Endothelial cell of umbilical vein (primary cell): ENCODE measurements at regions not wholly inside any gene's neighbourhood (a gene's known extent, or its start where the extent isn't known, plus 50 kb on each side); places are given as distances from the start of the nearest gene placed in this dataset.

ENCODE experiments used
- BruUV-seq: library from RNA; stranded (reverse); fragments of 400-500 nt; replicated peaks from 2 replicates; lab custom pipeline; 2021; lab: Mats Ljungman, UMichigan
- CTCF ChIA-PET: fragments of 300-600, 350-600 bp; sonication (Branson Sonifier 250); formaldehyde crosslinking; loops from one replicate; lab custom pipeline; 2021; ENCODE audit warnings: antibody characterized with exemption, inconsistent platforms; lab: Charles Lee
- POLR2A ChIA-PET: fragments of 300-600, 350-600 bp; sonication (Branson Sonifier 250); formaldehyde crosslinking; loops from one replicate; lab custom pipeline; 2021; ENCODE audit warnings: antibody characterized with exemption, inconsistent platforms; lab: Charles Lee
- DNase-seq: peaks from one replicate; pipeline ENCODE4 v3.0.0-alpha.2; 2011; ENCODE audit warnings: low read depth, low spot score
- FAIRE-seq: peaks from 2 replicates; lab custom pipeline; 2011; peaks lifted over from hg19 to GRCh38; lab: Jason Lieb, UNC
- H2AFZ ChIP-seq: 2 replicates; pipeline ENCODE4 v1.6.0; 2012; ENCODE audit warnings: low read depth, low read length, control low read depth, inconsistent platforms
- H3K27ac ChIP-seq: 2 replicates; pipeline ENCODE4 v1.5.1; 2011; ENCODE audit warnings: low read depth, mild to moderate bottlenecking, control low read depth, low read length, moderate library complexity; ENCODE audit not compliant: insufficient read depth
- H3K27me3 ChIP-seq, 2 experiments: 2 replicates each; pipeline versions ENCODE4 v1.6.0 to v1.6.1; 2011; ENCODE audit warnings: low read length in 2 of 2, mixed read lengths in 1 of 2; ENCODE audit not compliant: control insufficient read depth in 2 of 2, insufficient read depth in 2 of 2
- H3K36me3 ChIP-seq, 2 experiments: 2 replicates in 1 of 2; 3 replicates in 1 of 2; pipeline ENCODE4 v1.5.1; 2011; ENCODE audit warnings: low read length in 2 of 2, mild to moderate bottlenecking in 1 of 2, moderate library complexity in 1 of 2; ENCODE audit not compliant: control insufficient read depth in 2 of 2, insufficient read depth in 2 of 2; ENCODE audit errors: extremely low read depth in 1 of 2
- H3K4me1 ChIP-seq: 3 replicates; pipeline ENCODE4 v1.5.1; 2011; ENCODE audit warnings: mild to moderate bottlenecking, low read length; ENCODE audit not compliant: control insufficient read depth, insufficient read depth; ENCODE audit errors: extremely low read depth
- H3K4me2 ChIP-seq: 2 replicates; pipeline ENCODE4 v1.6.1; 2011; ENCODE audit warnings: low read length, control low read depth, mixed read lengths; ENCODE audit not compliant: insufficient read depth
- H3K4me3 ChIP-seq, 3 experiments: fragments of 200-600 bp in 1 of 3; sonication (generic), shearing (Covaris generic) in 1 of 3; replicated peaks in 1 of 3; 2 replicates each; pipeline ENCODE4 v1.5.1; 2011 to 2016; ENCODE audit warnings: control low read depth in 3 of 3, low read length in 3 of 3, mild to moderate bottlenecking in 2 of 3, inconsistent platforms in 1 of 3, low read depth in 1 of 3, moderate library complexity in 1 of 3; ENCODE audit not compliant: insufficient read depth in 1 of 3
- H3K79me2 ChIP-seq: 2 replicates; pipeline ENCODE4 v1.6.0; 2012; ENCODE audit warnings: low read length, inconsistent platforms; ENCODE audit not compliant: control insufficient read depth, insufficient read depth
- H3K9ac ChIP-seq: replicated peaks from 2 replicates; pipeline ENCODE3; 2011; ENCODE audit warnings: low read length, control low read depth; ENCODE audit not compliant: insufficient read depth; ENCODE audit errors: extremely low read depth
- H3K9me1 ChIP-seq: replicated peaks from 3 replicates; pipeline ENCODE4 v1.6.0; 2011; ENCODE audit warnings: mild to moderate bottlenecking, low read length; ENCODE audit not compliant: control insufficient read depth, insufficient read depth; ENCODE audit errors: extremely low read depth
- H3K9me3 ChIP-seq: replicated peaks from 2 replicates; pipeline ENCODE4 v1.5.1; 2012; ENCODE audit warnings: low read length, inconsistent platforms; ENCODE audit not compliant: control insufficient read depth, insufficient read depth
- H4K20me1 ChIP-seq: replicated peaks from 2 replicates; pipeline ENCODE3; 2011; ENCODE audit warnings: mild to moderate bottlenecking, low read length; ENCODE audit not compliant: control insufficient read depth, insufficient read depth; ENCODE audit errors: extremely low read depth
- CTCF ChIP-seq, 2 donors: IDR thresholded peaks; 1 replicate in 1 of 2; 2 replicates in 1 of 2; pipeline ENCODE4 v1.5.1; 2011; ENCODE audit warnings: low read length in 2 of 2, mild to moderate bottlenecking in 2 of 2, moderate library complexity in 2 of 2, control low read depth in 1 of 2, inconsistent platforms in 1 of 2, low read depth in 1 of 2; ENCODE audit not compliant: insufficient read depth in 1 of 2; ENCODE audit errors: extremely low read depth in 1 of 2
- EZH2 ChIP-seq: IDR thresholded peaks from 2 replicates; pipeline ENCODE4 v1.6.1; 2012; ENCODE audit warnings: borderline replicate concordance, low read depth, mild to moderate bottlenecking, moderate library complexity, low read length, inconsistent platforms; ENCODE audit not compliant: severe bottlenecking
- FOS ChIP-seq: IDR thresholded peaks from 2 replicates; pipeline ENCODE4 v1.6.1; 2011; ENCODE audit warnings: mild to moderate bottlenecking, low read length, moderate library complexity, borderline replicate concordance; ENCODE audit not compliant: insufficient read depth
- GATA2 ChIP-seq: IDR thresholded peaks from 2 replicates; pipeline ENCODE4 v1.7.0; 2011; ENCODE audit warnings: low read depth, mild to moderate bottlenecking, moderate library complexity, mixed read lengths, low read length; ENCODE audit not compliant: insufficient read length, insufficient read depth
- JUN ChIP-seq: IDR thresholded peaks from 2 replicates; pipeline ENCODE4 v1.6.1; 2011; ENCODE audit warnings: borderline replicate concordance, low read depth; ENCODE audit not compliant: insufficient read length, insufficient read depth
- MYC ChIP-seq: IDR thresholded peaks from one replicate; pipeline ENCODE4 v1.6.1; 2011; ENCODE audit warnings: mild to moderate bottlenecking, low read depth, low read length
- POLR2A ChIP-seq: IDR thresholded peaks from 2 replicates; pipeline ENCODE4 v1.6.1; 2012; ENCODE audit warnings: low read depth, mild to moderate bottlenecking, control low read depth, low read length
- POLR2AphosphoS5 ChIP-seq: IDR thresholded peaks from 2 replicates; pipeline ENCODE4 v1.6.1; 2012; ENCODE audit warnings: low read depth, mild to moderate bottlenecking, control low read depth, low read length, moderate library complexity; ENCODE audit not compliant: insufficient read depth
- dilution Hi-C: fragments of 300-500 bp; cut with MboI; formaldehyde crosslinking; loops from one replicate; pipeline ENCODE4 v1.15.0; 2019; ENCODE audit warnings: low sequenced_read_pairs; ENCODE audit not compliant: extremely low pct_ligation_motif_present
- intact Hi-C: fragments of 100-400 bp; cut with micrococcal nuclease; formaldehyde crosslinking; loops from one replicate; pipeline ENCODE4 v1.10.0; 2022
- TF ChIP-seq, protein P1 (sequence below): IDR thresholded peaks from 2 replicates; pipeline ENCODE4 v1.6.1; 2011; ENCODE audit not compliant: insufficient read depth, insufficient read length

DNA sequence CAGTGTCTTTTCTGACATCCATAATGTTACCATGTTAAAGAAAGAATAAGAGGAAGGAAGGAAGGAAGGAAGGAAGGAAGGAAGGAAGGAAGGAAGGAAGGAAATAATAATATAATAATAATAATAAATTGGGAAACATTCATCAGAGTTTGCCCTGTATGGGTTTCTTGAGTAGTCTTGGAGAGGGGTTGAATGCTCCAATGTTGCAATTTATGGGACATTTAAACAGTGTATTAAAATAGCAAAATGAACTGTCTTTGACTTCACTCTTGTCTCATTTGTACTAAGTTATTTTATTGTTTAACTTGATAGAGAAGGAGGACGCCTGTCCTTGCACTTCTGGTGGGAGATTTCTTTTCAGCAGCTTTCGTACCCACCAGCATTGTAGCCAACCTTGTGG lies 277.7 kb downstream of the RNF144A start:
- no peaks in the 10 kb centered on the region for H3K27me3 ChIP-seq
- H3K4me1 ChIP-seq: no peaks in the 10 kb centered on the region
- no TSS peak for BruUV-seq
- no peaks in the 10 kb centered on the region for H3K9me1 ChIP-seq
- dilution Hi-C loops (no loop called here), intact Hi-C loops (no loop called here)
- H3K9me3 ChIP-seq: no peaks in the 10 kb centered on the region
- no peaks in the 10 kb centered on the region for H3K79me2 ChIP-seq
- H3K4me3 ChIP-seq: no peak overlapping the region
- H3K27ac ChIP-seq: no peak overlapping the region
- DNase-seq: no peak
- TF ChIP-seq, protein P1, sequence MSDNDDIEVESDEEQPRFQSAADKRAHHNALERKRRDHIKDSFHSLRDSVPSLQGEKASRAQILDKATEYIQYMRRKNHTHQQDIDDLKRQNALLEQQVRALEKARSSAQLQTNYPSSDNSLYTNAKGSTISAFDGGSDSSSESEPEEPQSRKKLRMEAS: no peak
- TF ChIP-seq POLR2AphosphoS5 (no peak), MYC (no peak), GATA2 (no peak), CTCF (IDR thresholded peaks at IDR 0.05; ENCODE audit: extremely low read depth in 1 of 2, insufficient read depth in 1 of 2, low read depth in 1 of 2, low read length in 2 of 2) (no peak), JUN (no peak), POLR2A (no peak), EZH2 (no peak), FOS (no peak)
- H3K4me2 ChIP-seq: no peak overlapping the region
- H2AFZ ChIP-seq: no peak overlapping the region
- no peak for FAIRE-seq
- CTCF ChIA-PET: no interaction called here
- no peaks in the 10 kb centered on the region for H3K36me3 ChIP-seq
- POLR2A ChIA-PET: interaction anchor here (0.5 kb wide), 1 partner anchor 1487 kb away, joined by 3 read pairs; the partner anchor contains the start of gene ID2
- H3K9ac ChIP-seq: no peak overlapping the region
- H4K20me1 ChIP-seq: no peaks in the 10 kb centered on the region
